ENCODE measurements at regions not wholly inside any gene's neighbourhood (a gene's known extent, or its start where the extent isn't known, plus 50 kb on each side); places are given as distances from the start of the nearest gene placed in this dataset.
"Not testable (repeated sequence)": the region's sequence is repeated elsewhere in the genome, so short reads cannot be mapped to it uniquely, and the experiment has no call there.

DNA sequence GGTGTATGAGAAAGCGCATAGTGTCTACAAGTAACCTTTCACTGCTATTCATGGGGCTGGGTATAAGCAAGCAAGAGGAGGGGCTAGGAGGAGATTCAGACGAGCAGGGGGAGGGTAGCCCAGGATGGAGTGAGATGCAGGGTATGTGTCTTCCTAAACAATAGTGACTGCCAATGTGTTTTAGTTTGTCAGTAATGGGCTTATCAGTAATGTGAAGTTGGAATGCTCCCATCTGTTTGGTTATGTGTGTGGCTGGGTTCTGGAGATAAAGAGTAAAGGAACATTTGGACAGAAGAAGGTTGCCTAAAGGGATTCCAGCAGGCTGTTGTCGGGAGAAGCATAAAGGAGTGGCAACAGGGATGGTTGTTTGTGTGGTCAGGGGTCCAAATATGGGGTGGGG, 62.7 kb upstream of the EZR start:
- DNase-seq (ENCODE audit: low read depth in 2 of 2) = not testable (repeated sequence)

DNA sequence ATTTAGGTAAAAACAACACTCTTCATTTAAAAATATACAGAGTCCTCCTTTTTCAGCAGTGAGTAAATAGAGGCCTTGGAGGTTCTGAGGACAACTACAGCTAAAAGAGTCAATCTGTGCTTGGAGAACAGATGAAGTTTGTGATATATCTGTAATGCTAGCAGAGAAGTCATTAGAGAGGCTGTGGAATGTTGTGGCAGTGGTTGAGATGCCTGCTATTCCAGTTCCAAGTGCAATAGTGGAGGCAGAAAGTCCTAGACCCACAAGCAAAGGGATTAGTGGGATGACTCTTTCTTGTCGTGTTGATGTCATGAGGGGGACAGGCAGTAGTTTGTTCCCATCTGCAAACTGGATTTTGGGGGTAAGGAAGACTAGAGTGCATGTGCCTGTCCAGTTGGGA, 62.1 kb upstream of the EZR start:
- not testable (repeated sequence) for DNase-seq (ENCODE audit: low read depth in 2 of 2)

DNA sequence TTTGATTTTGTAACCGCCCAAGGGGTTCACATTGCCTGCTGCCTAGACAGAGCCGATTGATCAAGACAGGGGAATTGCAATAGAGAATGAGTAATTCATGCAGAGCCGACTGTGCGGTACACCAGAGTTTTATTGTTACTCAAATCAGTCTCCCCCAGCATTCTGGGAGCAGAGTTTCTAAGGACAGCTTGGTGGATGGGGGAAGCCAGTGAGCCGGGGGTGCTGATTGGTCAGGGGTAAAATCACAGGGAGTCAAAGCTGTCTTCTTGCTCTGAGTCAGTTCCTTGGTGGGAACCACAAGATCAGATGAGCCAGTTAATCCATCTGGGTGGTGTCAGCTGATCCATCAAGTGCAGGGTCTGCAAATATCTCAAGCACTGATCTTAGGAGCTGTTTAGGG, 60.0 kb upstream of the EZR start:
- peak; percentile 18 to 32 for DNase-seq (ENCODE audit: low read depth in 2 of 2)

DNA sequence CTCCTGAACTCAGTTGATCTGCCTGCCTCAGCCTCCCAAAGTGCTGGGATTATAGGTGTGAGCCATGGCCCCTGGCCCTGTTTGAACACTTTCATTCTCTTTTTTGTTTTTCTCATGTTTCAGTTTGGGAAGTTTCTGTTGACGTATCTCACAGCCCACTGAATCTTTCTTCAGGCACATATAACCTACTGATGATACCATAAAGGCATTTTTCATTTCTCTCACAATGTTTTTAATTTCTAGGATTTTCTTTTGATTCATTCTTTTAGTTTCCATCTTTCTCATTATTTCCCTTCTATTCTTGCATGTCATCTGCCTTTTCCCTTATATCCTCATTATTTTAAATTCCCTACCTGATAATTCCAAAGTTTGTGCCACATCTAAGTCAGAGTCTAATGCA, 58.5 kb upstream of the EZR start:
- no peak for DNase-seq (ENCODE audit: low read depth in 2 of 2)

DNA sequence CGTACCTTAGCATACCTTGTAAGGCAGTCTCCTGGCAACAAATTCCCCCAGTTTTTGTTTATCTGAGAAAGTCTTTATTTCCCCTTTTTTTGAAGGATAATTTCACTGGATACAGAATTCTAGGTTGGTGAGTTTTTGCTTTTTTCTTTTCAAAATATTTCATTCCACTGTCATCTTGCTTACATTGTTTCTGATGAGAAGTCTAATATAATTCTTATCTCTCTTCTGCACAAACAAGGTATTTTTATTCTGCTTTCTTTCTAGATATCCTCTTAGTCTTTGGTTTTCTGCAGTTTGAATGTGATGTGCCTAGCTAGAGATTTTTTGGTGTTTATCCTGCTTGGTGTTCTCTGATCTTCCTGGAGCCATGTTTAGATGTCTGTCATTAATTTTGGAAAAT, 57.7 kb upstream of the EZR start:
- no peak for DNase-seq (ENCODE audit: low read depth in 2 of 2)

DNA sequence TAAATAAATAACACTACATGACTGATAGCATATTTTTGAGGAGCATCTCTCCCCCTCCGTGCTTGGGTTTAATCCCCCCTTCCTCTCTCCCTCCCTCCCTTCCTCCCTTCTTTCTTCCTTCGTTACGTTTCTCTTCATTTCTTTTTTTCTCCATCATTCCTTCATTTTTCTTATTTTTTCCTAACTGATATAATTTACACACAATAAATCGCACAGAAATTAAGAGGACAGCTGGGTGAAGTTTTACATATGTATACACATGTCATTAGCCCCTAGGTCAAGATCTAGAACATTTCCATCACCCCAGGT, 51.4 kb upstream of the EZR start:
- no peak for DNase-seq (ENCODE audit: low read depth in 2 of 2)

DNA sequence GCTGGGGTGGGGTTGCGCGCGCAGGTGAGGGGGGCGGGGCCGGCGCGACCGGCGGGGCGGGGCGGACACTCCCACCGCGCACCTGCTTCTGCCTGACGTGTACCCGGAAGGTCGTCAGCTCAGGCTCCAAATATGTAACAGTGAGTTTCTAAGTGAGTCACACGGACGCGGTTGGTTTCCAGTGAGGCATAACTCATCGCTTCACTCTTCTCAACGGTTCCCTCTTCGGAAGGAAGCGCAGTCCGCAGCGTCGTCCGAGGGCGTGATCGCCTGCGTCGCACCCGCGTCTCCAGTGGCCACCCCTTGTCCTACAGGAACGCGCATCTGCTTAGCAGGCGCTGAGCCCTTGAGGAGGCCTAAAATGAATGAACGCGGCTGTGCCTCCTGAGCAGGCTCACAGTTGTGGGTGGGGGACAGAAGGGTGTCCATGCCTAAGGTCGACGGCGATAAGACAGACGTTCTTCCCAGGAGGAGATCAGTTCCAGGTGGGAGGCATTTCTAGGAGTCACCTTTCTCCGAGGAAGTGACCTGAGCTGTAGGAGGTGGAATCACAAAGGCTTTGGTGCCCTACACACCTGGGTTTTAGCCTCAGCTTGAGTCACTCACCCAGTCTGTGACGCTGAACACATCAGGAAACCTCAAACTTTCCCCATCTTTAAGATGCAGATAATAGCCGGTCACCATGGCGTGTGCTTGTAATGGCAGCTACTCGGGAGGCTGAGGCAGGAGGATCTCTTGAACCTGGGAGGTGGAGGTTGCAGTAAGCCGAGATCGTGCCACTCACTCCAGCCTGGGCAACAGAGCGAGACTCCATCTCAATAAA, 50.9 kb upstream of the EZR start:
- peak; percentile 34 to 90 for DNase-seq (ENCODE audit: low read depth in 2 of 2)

DNA sequence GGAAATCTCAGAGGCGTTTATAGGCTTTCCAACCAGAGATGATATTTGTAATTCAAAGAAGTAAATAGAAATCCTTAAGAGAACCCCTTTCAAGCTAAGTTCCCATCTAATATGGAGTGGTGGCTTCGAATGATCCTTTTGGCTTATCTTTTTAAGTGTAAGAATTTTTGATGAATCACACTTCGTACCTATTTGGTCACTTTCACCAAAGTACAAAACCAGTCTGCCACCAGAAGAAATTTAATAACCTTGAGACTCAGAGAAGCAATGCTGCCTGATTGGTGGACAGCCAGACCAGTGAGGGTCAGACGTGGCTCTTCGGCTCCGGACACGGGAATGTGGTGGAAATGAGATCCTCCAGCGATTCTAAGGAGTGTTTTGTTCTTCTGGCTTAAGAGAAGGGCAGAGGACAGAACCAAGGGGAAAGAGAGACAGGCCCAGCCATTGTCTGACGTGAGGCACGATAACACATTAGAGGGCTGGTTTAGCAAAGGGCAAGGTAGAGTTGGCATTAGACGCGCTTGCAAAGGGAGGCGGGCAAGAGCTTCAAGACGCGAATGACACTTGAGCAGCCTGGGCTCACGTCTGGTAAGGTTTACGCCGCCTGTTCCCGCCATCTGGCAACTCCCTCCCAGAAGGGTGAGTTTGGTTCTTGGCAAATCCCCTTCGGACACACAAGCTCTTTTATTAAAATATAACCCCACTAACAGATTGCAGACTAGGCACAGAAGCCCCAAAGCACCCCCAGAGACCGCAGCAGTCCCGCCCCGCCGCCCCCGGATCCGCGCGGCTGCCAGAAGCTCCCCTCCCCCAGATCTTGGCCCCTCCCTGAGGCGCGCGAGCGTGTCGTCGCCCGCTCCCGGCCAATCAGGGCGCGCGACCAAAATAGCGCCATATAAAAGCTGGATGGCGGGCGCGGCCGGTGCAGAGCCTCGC, 50.0 kb upstream of the EZR start:
- peak in 1 of 2 donors; percentile 95 for DNase-seq (ENCODE audit: low read depth in 2 of 2)

Measured in activated CD4-positive, alpha-beta T cell treated with anti-CD3 and anti-CD28 coated beads for 24 hours (primary cell).